ENCODE measurements at regions not wholly inside any gene's neighbourhood (a gene's known extent, or its start where the extent isn't known, plus 50 kb on each side); places are given as distances from the start of the nearest gene placed in this dataset.
"Not testable (repeated sequence)": the region's sequence is repeated elsewhere in the genome, so short reads cannot be mapped to it uniquely, and the experiment has no call there.

- no peak for DNase-seq
These were observed 64.1 kb downstream of the ZDHHC19 start for GRCh38 chr3:196147116-196147515.

- DNase-seq = no peak
These were observed 63.8 kb upstream of the TFRC start for GRCh38 chr3:196145468-196146262.

DNA sequence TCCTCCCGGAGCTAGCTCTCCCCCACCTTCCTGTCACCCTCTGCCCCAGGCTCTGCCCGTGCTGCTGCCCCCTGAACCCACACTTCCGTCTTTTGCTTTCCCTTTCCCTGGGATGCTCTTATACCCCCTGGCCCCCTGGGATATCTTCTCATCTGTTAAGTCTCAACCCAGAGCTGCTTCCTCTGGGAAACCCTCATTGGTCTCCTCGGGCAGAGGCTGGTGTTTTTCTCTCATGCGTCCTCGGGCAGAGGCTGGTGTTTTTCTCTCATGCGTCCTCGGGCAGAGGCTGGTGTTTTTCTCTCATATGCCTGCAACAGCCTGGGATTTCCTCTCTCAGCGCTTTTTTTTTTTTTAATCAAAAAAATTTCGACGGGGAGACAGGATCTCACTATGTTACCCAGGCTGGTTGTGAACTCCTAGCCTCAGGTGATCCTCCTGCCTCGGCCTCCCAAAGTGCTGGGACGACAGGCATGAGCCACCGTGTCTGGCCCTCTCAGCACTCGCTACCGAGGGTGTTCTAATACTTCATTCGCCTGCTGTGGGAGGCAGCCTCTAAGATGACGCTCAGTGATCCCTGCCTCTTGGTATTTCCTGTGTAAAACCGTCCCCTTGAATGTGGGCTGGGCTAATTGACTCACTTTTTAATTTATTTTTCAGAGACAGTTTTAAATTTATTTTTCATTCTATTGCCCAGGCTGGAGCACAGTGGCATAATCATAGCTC, 62.7 kb upstream of the TFRC start:
- peak in 1 of 5 donors; percentile 2 for DNase-seq

GRCh38 chr3:196143708-196144382, 62.0 kb upstream of the TFRC start:
- no peak for DNase-seq

GRCh38 chr3:196142202-196142956, 60.5 kb upstream of the TFRC start:
- no peak for DNase-seq

DNA sequence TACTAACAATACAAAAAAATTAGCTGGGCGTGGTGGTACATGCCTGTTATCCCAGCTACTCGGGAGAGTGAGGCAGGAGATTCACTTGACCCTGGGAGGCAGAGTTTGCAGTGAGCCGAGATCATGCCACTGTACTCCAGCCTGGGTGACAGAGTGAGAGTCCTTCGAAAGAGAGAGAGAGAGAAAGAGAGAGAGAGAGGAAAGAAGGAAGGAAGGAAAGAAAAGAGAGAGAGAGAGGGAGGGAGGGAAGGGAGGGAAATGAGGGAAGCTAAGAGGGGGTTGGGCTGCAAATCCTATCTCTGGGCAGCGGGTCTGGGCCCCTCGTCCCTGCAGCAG, 59.9 kb upstream of the TFRC start:
- DNase-seq = no peak

- no peak for DNase-seq
These were observed 59.4 kb upstream of the TFRC start for GRCh38 chr3:196141052-196141865.

DNA sequence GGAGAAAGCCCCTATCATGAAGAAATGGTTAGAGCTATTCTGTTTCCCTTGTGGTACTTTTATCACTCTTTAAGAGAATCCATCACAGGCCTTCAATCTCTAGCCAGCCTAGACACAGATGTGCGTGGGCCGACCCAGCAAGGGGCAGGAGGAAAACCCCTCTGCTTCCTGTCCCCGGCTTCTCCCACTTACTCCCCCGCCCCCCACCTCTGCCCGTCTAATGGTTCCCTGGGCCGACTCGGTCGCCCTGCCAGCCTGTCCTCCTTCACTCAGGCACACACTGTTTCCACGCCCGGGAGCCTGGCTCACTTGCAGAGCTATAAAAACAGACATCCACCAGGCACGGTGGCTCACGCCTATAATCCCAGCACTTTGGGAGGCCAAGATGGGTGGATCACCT, 58.3 kb upstream of the TFRC start:
- no peak for DNase-seq

DNA sequence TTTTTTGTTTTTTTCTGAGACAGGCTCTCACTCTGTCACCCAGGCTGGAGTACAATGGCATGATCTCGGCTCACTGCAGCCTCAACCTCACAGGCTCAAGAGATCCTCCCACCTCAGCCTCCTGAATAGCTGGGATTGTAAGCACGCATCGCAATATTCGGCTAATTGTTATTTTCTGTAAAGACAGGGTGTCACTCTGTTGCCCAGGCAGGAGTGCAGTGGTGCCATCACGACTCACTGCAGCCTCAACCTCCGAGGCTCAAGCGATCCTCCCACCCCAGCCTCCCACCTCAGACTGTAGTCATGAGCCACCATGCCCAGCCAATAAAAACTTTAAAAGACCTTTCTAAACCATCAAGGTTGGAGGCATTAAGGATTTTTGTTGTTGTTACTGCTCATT, 57.4 kb upstream of the TFRC start:
- no peak for DNase-seq

DNA sequence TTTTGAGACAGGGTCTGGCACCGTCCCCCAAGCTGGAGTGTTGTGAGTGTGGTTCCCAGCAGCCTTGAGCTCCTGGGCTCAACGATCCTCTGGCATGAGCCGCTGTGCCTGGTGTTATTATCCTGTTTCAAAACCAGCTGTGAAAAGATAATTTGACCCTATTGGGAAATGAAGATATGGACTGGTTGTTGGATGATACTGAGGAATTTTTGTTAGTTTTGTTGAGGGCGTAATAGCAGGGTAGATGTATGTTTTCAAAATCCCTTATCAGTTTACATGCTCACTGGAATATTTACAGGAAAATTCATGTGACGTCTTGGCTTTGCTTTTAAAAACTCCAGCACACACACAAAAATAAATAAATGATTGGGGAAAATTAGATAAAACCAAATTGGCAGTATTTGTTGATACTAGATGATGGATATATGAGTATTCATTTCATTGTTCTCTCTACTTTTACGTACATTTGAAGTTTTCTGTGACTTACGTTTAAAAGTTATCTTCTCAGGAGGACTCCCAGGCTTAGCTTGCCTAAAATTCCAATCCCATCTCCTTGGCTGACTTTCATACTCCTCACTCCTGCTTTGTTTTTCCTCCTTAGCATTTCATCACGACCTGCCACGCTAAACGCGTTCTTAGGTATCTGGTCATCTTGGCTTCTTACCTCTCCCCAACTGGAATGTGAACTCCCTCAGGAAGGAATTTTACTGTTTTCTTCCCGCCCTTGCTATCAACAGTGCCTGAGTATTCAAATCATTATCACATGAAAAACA, 56.8 kb upstream of the TFRC start:
- DNase-seq = no peak

DNA sequence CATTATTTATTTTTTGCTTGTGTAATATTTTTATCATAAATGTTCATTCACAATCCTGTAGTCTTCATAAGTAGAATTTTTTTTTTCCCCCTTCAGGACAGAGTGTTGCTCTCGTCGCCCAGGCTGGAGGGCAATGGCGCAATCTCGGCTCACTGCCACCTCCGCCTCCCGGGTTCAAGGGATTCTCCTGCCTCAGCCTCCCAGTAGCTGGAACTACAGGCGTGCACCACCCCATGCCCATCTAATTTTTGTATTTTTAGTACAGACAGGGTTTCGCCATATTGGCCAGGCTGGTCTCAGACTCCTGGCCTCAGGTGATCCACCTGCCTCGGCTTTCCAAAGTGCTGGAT, 54.7 kb upstream of the TFRC start:
- DNase-seq = not testable (repeated sequence)

DNA sequence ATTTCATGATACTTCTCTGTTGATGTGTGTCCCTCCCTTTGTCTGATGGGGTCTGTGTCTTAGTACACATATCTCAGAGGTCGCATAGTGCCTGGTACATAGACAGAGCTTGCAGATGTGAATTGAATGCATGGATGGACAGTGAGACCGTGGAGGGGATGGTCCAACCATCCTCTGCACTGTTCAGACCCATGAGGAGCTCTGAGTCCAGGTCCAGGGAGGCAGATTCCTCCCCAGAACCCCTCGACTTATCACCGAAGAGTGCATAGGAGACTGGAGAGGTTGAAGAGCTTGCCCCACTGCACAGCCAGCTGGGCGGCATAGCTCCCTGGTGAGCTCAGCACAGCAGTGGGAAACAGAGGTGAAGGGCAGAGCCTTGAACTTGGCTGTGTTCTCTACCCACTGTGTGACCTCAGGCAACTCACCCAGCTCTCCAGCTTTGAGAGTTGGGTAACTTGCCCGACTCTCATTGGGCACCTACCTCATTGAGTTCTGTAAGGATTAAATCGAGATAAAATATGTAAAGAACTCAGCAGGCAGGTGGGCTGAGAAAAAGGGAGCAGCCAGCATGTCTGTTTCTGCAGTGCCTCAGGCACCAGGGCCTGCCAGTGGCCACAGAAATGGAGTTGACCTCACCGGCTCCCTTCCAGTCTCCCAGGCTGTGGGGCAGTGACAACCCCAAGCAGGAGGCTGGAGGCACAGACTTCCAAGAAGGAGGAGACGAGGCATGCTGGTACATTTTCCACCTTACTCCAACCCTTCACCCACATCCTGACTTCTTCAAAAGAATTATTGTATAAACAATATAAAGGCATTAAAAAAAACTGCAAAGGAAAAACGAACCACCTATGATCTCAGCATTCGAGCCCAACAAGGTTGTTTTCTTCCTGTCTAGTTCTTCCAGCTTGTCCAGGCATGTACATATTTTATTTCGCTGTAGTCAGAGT, 54.1 kb upstream of the TFRC start:
- no peak for DNase-seq

GRCh38 chr3:196134691-196135090, 52.8 kb upstream of the TFRC start:
- DNase-seq = no peak

GRCh38 chr3:196133869-196134268, 52.0 kb upstream of the TFRC start:
- DNase-seq = not testable (repeated sequence)

DNA sequence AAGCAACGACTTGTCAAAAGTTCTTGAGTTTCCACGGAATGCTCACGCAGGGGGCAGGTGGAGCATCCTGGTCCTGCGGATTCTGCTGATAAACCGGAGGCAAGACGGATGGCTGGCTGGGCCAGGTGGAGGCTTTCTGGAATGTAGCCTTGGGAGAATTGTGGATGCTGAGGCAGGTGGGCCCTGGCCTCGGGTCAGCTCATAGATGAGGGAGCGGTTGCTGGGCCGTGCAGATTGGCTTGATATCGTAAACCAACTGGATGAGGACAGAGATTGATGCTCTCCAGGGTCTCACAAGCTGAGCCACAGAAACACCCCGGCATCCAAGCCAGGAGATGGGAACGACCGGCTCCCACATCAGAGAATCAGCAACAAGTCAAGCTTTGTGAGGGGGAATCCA, 50.0 kb upstream of the TFRC start:
- no peak for DNase-seq
